H1 (cell line): ENCODE measurements at regions not wholly inside any gene's neighbourhood (a gene's known extent, or its start where the extent isn't known, plus 50 kb on each side); places are given as distances from the start of the nearest gene placed in this dataset.

ENCODE experiments used
- CTCF ChIA-PET: fragments of 300-600 bp; sonication (Branson Sonifier 250); formaldehyde crosslinking; loops from one replicate; lab custom pipeline; 2021; ENCODE audit not compliant: partially characterized antibody; lab: Charles Lee
- POLR2A ChIA-PET: fragments of 300-600 bp; sonication (Branson Sonifier 250); formaldehyde crosslinking; loops from one replicate; lab custom pipeline; 2021; ENCODE audit warnings: inconsistent platforms; ENCODE audit not compliant: partially characterized antibody; lab: Charles Lee
- DNase-seq, 2 experiments: peaks; one replicate each; pipeline versions ENCODE4 v3.0.0 to v3.0.0-alpha.2; 2010 to 2022; ENCODE audit warnings: low spot score in 2 of 2, low read depth in 1 of 2, mixed read lengths in 1 of 2
- FAIRE-seq: peaks from 2 replicates; lab custom pipeline; 2011; peaks lifted over from hg19 to GRCh38; lab: Jason Lieb, UNC
- H2AFZ ChIP-seq: 2 replicates; pipeline ENCODE4 v1.8.1; 2012; ENCODE audit warnings: low read length, inconsistent platforms
- H2AK5ac ChIP-seq: 2 replicates; pipeline ENCODE4 v1.6.1; 2013; ENCODE audit warnings: low read depth, low read length
- H2BK120ac ChIP-seq: replicated peaks from 2 replicates; pipeline ENCODE3; 2013; ENCODE audit warnings: low read depth, low read length, inconsistent platforms
- H2BK12ac ChIP-seq: 2 replicates; pipeline ENCODE4 v1.6.1; 2013; ENCODE audit warnings: low read depth, low read length
- H2BK15ac ChIP-seq: 2 replicates; pipeline ENCODE4 v1.6.1; 2013; ENCODE audit warnings: low read length
- H2BK20ac ChIP-seq: 2 replicates; pipeline ENCODE4 v1.6.1; 2013; ENCODE audit warnings: low read length
- H2BK5ac ChIP-seq: 2 replicates; pipeline ENCODE4 v1.6.1; 2013; ENCODE audit warnings: low read depth, low read length
- H3K14ac ChIP-seq: 2 replicates; pipeline ENCODE4 v1.6.1; 2013; ENCODE audit warnings: inconsistent platforms; ENCODE audit not compliant: insufficient read length
- H3K18ac ChIP-seq: 2 replicates; pipeline ENCODE4 v1.6.1; 2013; ENCODE audit warnings: low read length; ENCODE audit errors: extremely low read depth
- H3K23ac ChIP-seq: 2 replicates; pipeline ENCODE4 v1.6.1; 2013; ENCODE audit warnings: inconsistent platforms; ENCODE audit not compliant: insufficient read length
- H3K23me2 ChIP-seq: 2 replicates; pipeline ENCODE4 v1.6.1; 2013; ENCODE audit warnings: low read depth, low read length
- H3K27ac ChIP-seq: 2 replicates; pipeline ENCODE4 v1.6.1; 2011; ENCODE audit warnings: low read depth, low read length, inconsistent platforms
- H3K27me3 ChIP-seq, 4 experiments: replicated peaks in 1 of 4; 1 replicate in 1 of 4; 2 replicates in 3 of 4; pipeline versions ENCODE4 v1.6.1 to v1.8.1; 2011 to 2013; ENCODE audit warnings: low read length in 3 of 4, mild to moderate bottlenecking in 3 of 4, inconsistent platforms in 2 of 4, mixed read lengths in 2 of 4, moderate library complexity in 1 of 4; ENCODE audit not compliant: control insufficient read depth in 3 of 4, insufficient read depth in 3 of 4; ENCODE audit errors: extremely low read depth in 1 of 4
- H3K36me3 ChIP-seq, 4 experiments: 2 replicates each; pipeline versions ENCODE4 v1.6.1 to v1.8.1; 2011 to 2013; ENCODE audit warnings: mild to moderate bottlenecking in 4 of 4, low read length in 3 of 4, moderate library complexity in 2 of 4, control low read depth in 1 of 4, inconsistent platforms in 1 of 4; ENCODE audit not compliant: insufficient read depth in 4 of 4, control insufficient read depth in 2 of 4
- H3K4ac ChIP-seq: replicated peaks from 2 replicates; pipeline ENCODE3; 2013; ENCODE audit warnings: low read length, low read depth, mixed read lengths, inconsistent platforms; ENCODE audit not compliant: insufficient read length
- H3K4me1 ChIP-seq, 4 experiments: replicated peaks in 1 of 4; 1 replicate in 1 of 4; 2 replicates in 3 of 4; pipeline versions ENCODE4 v1.6.1 to v1.8.1; 2011 to 2013; ENCODE audit warnings: low read length in 3 of 4, inconsistent platforms in 2 of 4, mixed read lengths in 1 of 4; ENCODE audit not compliant: insufficient read depth in 4 of 4, control insufficient read depth in 3 of 4
- H3K4me2 ChIP-seq, 2 experiments: 2 replicates each; pipeline versions ENCODE4 v1.6.1 to v1.8.1; 2011 to 2013; ENCODE audit warnings: low read depth in 2 of 2, low read length in 2 of 2, control low read depth in 1 of 2, inconsistent platforms in 1 of 2, mild to moderate bottlenecking in 1 of 2; ENCODE audit not compliant: insufficient read depth in 1 of 2
- H3K4me3 ChIP-seq, 4 experiments: fragments of 200-600, 300-600 bp in 1 of 4; sonication (generic), shearing (Covaris generic), sonication (Bioruptor Twin) in 1 of 4; 2 replicates each; pipeline versions ENCODE4 v1.5.1 to v1.8.1; 2011 to 2016; ENCODE audit warnings: low read length in 4 of 4, low read depth in 3 of 4, control low read depth in 2 of 4, inconsistent platforms in 2 of 4, mild to moderate bottlenecking in 2 of 4, mixed read lengths in 1 of 4, moderate library complexity in 1 of 4; ENCODE audit not compliant: insufficient read depth in 2 of 4; ENCODE audit errors: extremely low read depth in 1 of 4
- H3K56ac ChIP-seq: replicated peaks from 2 replicates; pipeline ENCODE3; 2013; ENCODE audit warnings: low read depth, mild to moderate bottlenecking, mixed read lengths, low read length, inconsistent platforms; ENCODE audit not compliant: insufficient read length
- H3K79me1 ChIP-seq: 2 replicates; pipeline ENCODE4 v1.6.1; 2013; ENCODE audit warnings: low read depth, low read length, control low read depth
- H3K79me2 ChIP-seq, 2 experiments: 2 replicates each; pipeline versions ENCODE4 v1.6.1 to v1.8.1; 2012 to 2013; ENCODE audit warnings: low read length in 2 of 2, mild to moderate bottlenecking in 2 of 2, inconsistent platforms in 1 of 2; ENCODE audit not compliant: insufficient read depth in 2 of 2, control insufficient read depth in 1 of 2
- H3K9ac ChIP-seq, 4 experiments: replicated peaks in 1 of 4; 1 replicate in 1 of 4; 2 replicates in 3 of 4; pipeline versions ENCODE4 v1.6.1 to v1.8.1; 2011 to 2013; ENCODE audit warnings: low read depth in 3 of 4, low read length in 3 of 4, control low read depth in 2 of 4, mild to moderate bottlenecking in 2 of 4, moderate library complexity in 2 of 4, inconsistent platforms in 1 of 4; ENCODE audit errors: extremely low read depth in 1 of 4
- H3K9me3 ChIP-seq, 2 experiments: 2 replicates each; pipeline versions ENCODE4 v1.6.1 to v1.8.1; 2012 to 2013; ENCODE audit warnings: mild to moderate bottlenecking in 2 of 2, moderate library complexity in 2 of 2, control low read depth in 1 of 2, inconsistent platforms in 1 of 2, low read depth in 1 of 2, low read length in 1 of 2, mixed read lengths in 1 of 2; ENCODE audit not compliant: insufficient read depth in 2 of 2
- H4K20me1 ChIP-seq, 2 experiments: replicated peaks in 1 of 2; 2 replicates each; pipeline versions ENCODE3 to v1.8.1; 2011 to 2013; ENCODE audit warnings: inconsistent platforms in 2 of 2, low read length in 2 of 2, mild to moderate bottlenecking in 1 of 2; ENCODE audit not compliant: insufficient read depth in 2 of 2, control insufficient read depth in 1 of 2
- H4K5ac ChIP-seq: 2 replicates; pipeline ENCODE4 v1.6.1; 2013; ENCODE audit warnings: low read length, low read depth, mixed read lengths, inconsistent platforms; ENCODE audit not compliant: insufficient read length
- H4K8ac ChIP-seq: 2 replicates; pipeline ENCODE4 v1.8.0; 2013; ENCODE audit warnings: mild to moderate bottlenecking, moderate library complexity, low read length, inconsistent platforms; ENCODE audit not compliant: insufficient read depth; ENCODE audit errors: extremely low read depth
- H4K91ac ChIP-seq: replicated peaks from 2 replicates; pipeline ENCODE3; 2013; ENCODE audit warnings: low read length, mixed read lengths, inconsistent platforms; ENCODE audit not compliant: insufficient read length
- CEBPB ChIP-seq: IDR thresholded peaks from 2 replicates; pipeline ENCODE4 v1.6.1; 2012; ENCODE audit warnings: low read depth, low read length
- CHD2 ChIP-seq: IDR thresholded peaks from 2 replicates; pipeline ENCODE4 v1.6.1; 2012; ENCODE audit warnings: low read length, improper control_type of control experiment
- EGR1 ChIP-seq: IDR thresholded peaks from 2 replicates; pipeline ENCODE4 v1.6.1; 2011; ENCODE audit warnings: low read depth, low read length, borderline replicate concordance
- SIRT6 ChIP-seq: IDR thresholded peaks from one replicate; pipeline ENCODE4 v1.7.1; 2012; ENCODE audit warnings: low read length, inconsistent platforms
- YY1 ChIP-seq: IDR thresholded peaks from 2 replicates; pipeline ENCODE4 v1.6.1; 2011; ENCODE audit warnings: low read depth, mild to moderate bottlenecking, low read length
- WGBS, 2 experiments: shearing (Covaris generic) in 1 of 2; methylation state at CpG; one replicate each; pipeline versions ENCODE4 v1.1.6 to v1.1.7; 2013 to 2015; ENCODE audit warnings: low lambda C conversion rate in 2 of 2, mixed read lengths in 2 of 2, inconsistent platforms in 1 of 2, low coverage in 1 of 2, missing lambda C conversion rate in 1 of 2; ENCODE audit not compliant: insufficient replicate concordance in 2 of 2, insufficient coverage in 1 of 2, insufficient read length in 1 of 2; ENCODE audit errors: extremely low coverage in 1 of 2, missing lambda C conversion rate in 1 of 2; 5-methylcytosine and 5-hydroxymethylcytosine counted together
- TF ChIP-seq, protein P1 (sequence below): IDR thresholded peaks from 2 replicates; pipeline ENCODE4 v1.6.1; 2012; ENCODE audit warnings: inconsistent platforms

DNA sequence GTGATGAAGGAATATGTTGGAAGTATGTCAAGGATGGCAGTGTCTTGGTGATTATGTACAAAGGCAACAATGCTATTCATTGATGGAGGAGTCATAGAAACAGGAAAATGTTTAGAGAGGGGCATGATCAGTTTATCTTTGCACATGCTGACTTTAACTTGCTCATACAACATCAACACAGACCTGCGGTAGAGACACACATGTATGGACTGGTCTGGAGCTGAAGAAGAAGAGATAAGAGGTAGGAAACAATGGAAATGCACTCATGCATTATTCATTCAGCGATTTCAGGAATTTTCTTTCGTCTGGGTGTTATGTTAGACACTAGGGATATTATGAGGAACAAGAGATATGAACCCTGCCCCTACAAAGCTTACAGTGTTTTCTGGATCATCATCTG, 1252.3 kb upstream of the TENM3 start:
- ChIA-PET CTCF (interaction anchor here (0.6 kb wide), 1 partner anchor 58 kb away, joined by 3 read pairs; no protein-coding TSS in a partner anchor), POLR2A (no interaction called here)
- FAIRE-seq (no peak), DNase-seq (no peak)
- Histone ChIP-seq H3K36me3 (no peaks in the 10 kb centered on the region), H3K4me3 (no peak overlapping the region), H3K23ac (no peak overlapping the region), H4K8ac (no peak overlapping the region), H2BK20ac (no peak overlapping the region), H2AK5ac (no peak overlapping the region), H3K9me3 (no peaks in the 10 kb centered on the region), H2BK5ac (no peak overlapping the region), H3K14ac (no peak overlapping the region), H4K91ac (no peak overlapping the region), H3K4ac (no peak overlapping the region), H3K23me2 (no peaks in the 10 kb centered on the region), H3K79me1 (no peaks in the 10 kb centered on the region), H3K56ac (no peak overlapping the region), H2BK12ac (no peak overlapping the region), H3K27ac (no peak overlapping the region), H3K18ac (no peak overlapping the region), H3K79me2 (no peaks in the 10 kb centered on the region), H4K20me1 (no peaks in the 10 kb centered on the region), H3K27me3 (no peaks in the 10 kb centered on the region), H4K5ac (no peak overlapping the region), H3K4me1 (0 out of 7 replicates have a peak, but pooled peaks cover 0 to 3% (median 0%) of the 10 kb centered on the region in 4 experiments), H2BK120ac (no peak overlapping the region), H2BK15ac (no peak overlapping the region), H3K9ac (no peak overlapping the region), H2AFZ (no peak overlapping the region), H3K4me2 (no peak overlapping the region)
- 88% methylated on average over 3 of the region's 3 CpGs; no CpG with 5 or more reads in 1 of the 2 experiments for WGBS, 2 experiments
- TF ChIP-seq, protein P1, sequence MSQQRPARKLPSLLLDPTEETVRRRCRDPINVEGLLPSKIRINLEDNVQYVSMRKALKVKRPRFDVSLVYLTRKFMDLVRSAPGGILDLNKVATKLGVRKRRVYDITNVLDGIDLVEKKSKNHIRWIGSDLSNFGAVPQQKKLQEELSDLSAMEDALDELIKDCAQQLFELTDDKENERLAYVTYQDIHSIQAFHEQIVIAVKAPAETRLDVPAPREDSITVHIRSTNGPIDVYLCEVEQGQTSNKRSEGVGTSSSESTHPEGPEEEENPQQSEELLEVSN = no peak
- TF ChIP-seq YY1 (no peak), SIRT6 (no peak), CEBPB (no peak), CHD2 (no peak), EGR1 (no peak)
